Stimulated activated CD4-positive, alpha-beta T cell treated with anti-CD3 and anti-CD28 coated beads, Interleukin-15, amount 100 ng/mL, for 24 hours (primary cell): ENCODE measurements at regions not wholly inside any gene's neighbourhood (a gene's known extent, or its start where the extent isn't known, plus 50 kb on each side); places are given as distances from the start of the nearest gene placed in this dataset.
"Not testable (repeated sequence)": the region's sequence is repeated elsewhere in the genome, so short reads cannot be mapped to it uniquely, and the experiment has no call there.

Experiments
- DNase-seq: peaks from one replicate; pipeline ENCODE4 v3.0.0-alpha.2; 2020

DNA sequence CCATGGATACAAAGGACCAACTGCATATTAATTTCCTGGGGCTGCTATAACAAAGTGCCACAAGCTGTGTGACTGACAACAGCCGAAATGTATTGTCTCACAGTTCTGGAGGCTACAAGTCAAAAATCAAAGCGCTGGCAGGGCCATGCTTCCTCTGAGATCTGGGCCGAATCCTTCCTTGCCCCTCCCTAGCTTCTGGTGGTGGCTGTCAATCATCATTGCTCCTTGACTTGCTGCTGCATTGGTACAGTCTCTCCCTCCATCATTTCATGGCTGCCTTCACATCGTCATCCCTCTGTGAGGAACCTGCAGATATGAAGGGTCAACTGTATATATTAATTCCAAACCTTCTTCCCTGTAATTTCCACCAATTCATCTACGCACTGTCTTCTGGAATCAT, 118.3 kb downstream of the EXOC5 start:
- no peak for DNase-seq

- DNase-seq = no peak
These were observed 129.5 kb downstream of the EXOC5 start for GRCh38 chr14:57139173-57139572.

GRCh38 chr14:57136669-57137328, 131.9 kb downstream of the EXOC5 start:
- no peak for DNase-seq

GRCh38 chr14:57127809-57128208, 140.9 kb downstream of the EXOC5 start:
- DNase-seq = not testable (repeated sequence)

DNA sequence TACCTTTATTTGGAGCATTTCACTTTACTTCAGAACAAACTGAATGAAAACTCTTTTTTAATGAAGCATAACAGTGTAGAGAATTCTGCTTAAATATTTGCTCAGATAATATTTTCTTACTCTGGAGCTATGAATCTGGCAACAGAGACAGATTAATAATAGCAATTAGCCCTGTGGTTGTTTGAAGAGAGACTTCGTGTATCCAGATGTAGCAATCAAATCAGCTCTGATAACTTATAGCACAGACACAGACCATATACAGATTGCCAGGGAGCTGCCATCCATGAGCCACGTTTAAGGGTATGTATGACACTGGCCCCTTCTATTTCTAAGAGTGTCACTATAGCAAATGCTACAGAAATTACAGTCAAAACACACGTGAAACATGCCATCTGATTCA, 146.6 kb downstream of the EXOC5 start:
- DNase-seq = no peak

DNA sequence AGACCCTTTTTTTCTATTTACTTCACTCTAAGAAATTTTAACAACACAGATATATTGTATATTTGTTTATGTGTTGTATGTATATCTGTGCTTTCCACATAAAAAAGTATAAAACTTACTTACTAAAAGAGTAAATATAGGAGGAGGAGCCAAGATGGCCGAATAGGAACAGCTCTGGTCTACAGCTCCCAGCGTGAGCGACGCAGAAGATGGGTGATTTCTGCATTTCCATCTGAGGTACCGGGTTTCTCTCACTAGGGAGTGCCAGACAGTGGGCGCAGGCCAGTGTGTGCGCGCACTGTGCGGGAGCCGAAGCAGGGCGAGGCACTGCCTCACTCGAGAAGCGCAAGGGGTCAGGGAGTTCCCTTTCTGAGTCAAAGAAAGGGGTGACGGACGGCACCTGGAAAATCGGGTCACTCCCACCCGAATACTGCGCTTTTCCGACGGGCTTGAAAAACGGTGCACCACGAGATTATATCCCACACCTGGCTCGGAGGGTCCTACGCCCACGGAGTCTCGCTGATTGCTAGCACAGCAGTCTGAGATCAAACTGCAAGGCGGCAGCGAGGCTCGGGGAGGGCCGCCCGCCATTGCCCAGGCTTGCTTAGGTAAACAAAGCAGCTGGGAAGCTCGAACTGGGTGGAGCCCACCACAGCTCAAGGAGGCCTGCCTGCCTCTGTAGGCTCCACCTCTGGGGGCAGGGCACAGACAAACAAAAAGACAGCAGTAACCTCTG, 156.5 kb downstream of the EXOC5 start:
- not testable (repeated sequence) for DNase-seq

DNA sequence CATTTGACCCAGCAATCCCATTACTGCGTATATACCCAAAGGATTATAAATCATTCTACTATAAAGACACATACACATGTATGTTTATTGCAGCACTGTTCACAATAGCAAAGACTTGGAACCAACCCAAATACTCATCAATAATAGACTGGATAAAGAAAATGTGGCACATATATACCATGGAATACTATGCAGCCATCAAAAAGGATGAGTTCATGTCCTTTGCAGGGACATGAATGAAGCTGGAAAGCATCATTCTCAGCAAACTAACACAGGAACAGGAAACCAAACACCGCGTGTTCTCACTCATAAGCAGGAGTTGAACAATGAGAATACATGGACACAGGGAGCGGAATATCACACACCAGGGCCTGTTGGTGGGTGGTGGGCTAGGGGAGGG, 158.3 kb downstream of the EXOC5 start:
- not testable (repeated sequence) for DNase-seq

- no peak for DNase-seq
These were observed 177.6 kb downstream of the EXOC5 start for GRCh38 chr14:57091030-57091608.

DNA sequence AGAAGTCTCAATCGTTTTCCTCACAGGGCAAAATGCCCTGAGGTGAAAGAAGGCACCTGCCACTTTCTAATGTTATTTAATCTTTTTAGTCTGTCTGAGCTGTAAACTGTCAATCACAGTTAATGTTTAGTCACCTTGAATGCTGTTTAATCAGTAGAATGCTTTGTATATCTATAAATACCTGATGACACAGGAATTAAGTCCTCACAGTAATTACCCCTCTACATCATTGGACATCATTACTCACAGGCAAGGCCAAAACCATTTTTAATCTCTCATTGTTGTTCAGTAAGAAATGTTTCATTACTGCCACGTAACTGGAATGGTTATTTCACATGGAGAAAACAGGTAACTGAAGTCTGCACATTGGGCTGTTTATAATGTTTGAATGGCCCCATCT, 178.8 kb downstream of the EXOC5 start:
- DNase-seq = no peak

DNA sequence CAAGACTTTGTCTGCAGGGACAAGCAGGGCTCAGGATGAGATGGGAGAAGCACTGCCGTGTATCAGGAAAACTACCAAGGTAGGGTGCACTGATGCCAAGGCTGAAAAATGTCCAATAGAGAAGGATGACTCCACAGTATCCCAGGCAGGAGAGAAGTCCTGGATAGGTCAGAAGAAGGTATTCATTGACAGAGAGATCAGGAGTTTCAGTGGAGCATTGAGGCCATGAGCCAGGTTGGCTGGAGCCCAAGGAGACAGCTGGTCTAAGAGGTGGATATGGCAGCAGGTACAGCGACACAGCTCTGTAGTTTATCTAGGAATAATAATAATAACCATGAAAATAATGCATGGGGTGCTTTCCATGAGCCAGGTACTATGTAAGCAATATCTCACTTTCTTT, 180.9 kb downstream of the EXOC5 start:
- no peak for DNase-seq

GRCh38 chr14:57086271-57087162, 182.2 kb downstream of the EXOC5 start:
- DNase-seq = no peak

DNA sequence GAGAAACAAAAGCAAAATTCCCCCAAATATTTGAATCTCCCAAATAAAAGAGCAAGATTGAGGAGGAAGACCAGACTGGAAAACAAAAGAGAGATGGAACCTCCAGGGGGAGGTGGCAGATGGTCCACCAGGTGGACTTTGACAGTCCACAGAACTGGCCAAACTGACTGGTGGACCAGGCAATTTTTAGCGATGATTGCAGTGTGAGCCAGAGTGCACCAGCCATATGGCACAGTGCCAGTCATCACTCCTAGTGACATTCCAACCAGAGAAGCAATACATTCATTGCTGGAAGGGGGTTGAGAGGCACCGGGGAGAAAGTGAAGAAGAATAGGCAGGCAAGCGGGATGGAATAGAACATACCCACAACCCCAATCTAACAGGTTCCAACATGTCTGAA, 182.9 kb downstream of the EXOC5 start:
- DNase-seq = no peak

DNA sequence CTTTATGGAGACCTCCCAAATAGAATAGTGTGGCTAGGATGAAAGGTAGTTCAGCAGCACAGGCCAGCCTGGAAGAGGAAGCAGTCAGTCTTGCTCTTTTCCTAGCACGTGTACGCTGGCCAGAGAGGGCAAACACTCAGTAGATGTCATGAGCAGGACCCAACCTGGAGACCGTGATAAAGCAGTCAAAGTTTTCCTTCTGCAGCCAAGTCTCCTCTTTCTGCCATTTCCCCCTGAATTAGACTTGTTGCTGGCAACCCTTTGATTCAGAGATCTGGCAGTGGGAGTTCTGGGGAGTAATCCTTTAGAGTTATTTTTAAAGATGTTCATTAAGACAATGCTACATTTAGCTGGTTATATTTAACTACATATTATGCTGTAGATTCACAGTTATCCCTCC, 183.7 kb downstream of the EXOC5 start:
- no peak for DNase-seq

- DNase-seq = no peak
These were observed 188.0 kb downstream of the EXOC5 start for GRCh38 chr14:57080691-57081090.

GRCh38 chr14:57078054-57078453, 190.7 kb downstream of the EXOC5 start:
- no peak for DNase-seq

- no peak for DNase-seq
These were observed 194.7 kb downstream of the EXOC5 start for GRCh38 chr14:57073986-57074385.

GRCh38 chr14:57071639-57072038, 197.1 kb downstream of the EXOC5 start:
- no peak for DNase-seq

- DNase-seq = no peak
These were observed 199.0 kb downstream of the EXOC5 start for GRCh38 chr14:57069702-57070101.

- no peak for DNase-seq
These were observed 200.2 kb downstream of the EXOC5 start for GRCh38 chr14:57068511-57068910.

GRCh38 chr14:57066887-57067513, 201.7 kb downstream of the EXOC5 start:
- DNase-seq = peak; percentile 59

GRCh38 chr14:57066463-57066862, 202.2 kb downstream of the EXOC5 start:
- DNase-seq = no peak

DNA sequence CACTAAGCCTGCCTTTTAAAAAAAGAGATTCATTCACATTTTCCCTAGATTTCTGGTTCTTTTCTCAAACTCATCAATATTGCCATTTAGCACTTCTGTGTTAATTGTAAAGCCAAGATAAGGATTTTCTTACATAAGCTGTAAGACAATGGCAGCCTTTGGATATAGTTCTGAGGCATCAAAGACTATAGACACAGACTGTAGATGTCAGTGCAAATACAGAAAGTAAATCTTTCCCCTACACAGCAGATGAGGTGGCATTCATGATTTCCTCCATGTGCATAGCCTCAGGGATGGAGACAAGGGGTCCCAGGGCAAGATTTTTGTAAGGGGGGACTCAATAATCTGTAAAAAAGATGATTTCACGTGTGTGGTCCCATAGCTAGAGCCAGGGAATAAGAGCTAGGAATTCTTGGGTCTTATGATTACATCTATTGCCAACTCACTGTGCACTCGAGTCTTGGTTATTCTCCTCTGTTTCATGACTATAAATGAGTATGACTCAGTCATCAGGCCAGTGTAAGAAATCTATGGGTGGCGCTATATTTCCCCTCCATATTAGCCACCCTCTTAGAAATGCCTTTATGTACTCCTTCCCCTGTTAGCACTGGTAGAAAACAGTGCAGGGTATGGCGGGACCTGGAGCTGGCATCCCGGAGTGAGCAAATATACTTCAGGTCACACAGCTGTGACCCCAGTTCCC, 207.5 kb downstream of the EXOC5 start:
- DNase-seq = no peak
